Ovary (tissue), 3 donors: ENCODE measurements at regions not wholly inside any gene's neighbourhood (a gene's known extent, or its start where the extent isn't known, plus 50 kb on each side); places are given as distances from the start of the nearest gene placed in this dataset.

Source experiments
- POLR2A ChIP-seq: fragments of 450-650 bp; IDR thresholded peaks from one replicate; pipeline ENCODE4 v1.6.1; 2017; ENCODE audit warnings: antibody characterized with exemption, mild to moderate bottlenecking, moderate library complexity
- TF ChIP-seq, protein P1 (sequence below), 3 donors: fragments of 450-650 bp in 2 of 3; fragments of 200-600 bp in 1 of 3; IDR thresholded peaks; one replicate each; pipeline versions ENCODE4 v1.5.1 to v1.8.0; 2016 to 2022; ENCODE audit warnings: antibody characterized with exemption in 3 of 3, mild to moderate bottlenecking in 1 of 3
- donor health status: DM: no; HTN: no; CAD: no.

DNA sequence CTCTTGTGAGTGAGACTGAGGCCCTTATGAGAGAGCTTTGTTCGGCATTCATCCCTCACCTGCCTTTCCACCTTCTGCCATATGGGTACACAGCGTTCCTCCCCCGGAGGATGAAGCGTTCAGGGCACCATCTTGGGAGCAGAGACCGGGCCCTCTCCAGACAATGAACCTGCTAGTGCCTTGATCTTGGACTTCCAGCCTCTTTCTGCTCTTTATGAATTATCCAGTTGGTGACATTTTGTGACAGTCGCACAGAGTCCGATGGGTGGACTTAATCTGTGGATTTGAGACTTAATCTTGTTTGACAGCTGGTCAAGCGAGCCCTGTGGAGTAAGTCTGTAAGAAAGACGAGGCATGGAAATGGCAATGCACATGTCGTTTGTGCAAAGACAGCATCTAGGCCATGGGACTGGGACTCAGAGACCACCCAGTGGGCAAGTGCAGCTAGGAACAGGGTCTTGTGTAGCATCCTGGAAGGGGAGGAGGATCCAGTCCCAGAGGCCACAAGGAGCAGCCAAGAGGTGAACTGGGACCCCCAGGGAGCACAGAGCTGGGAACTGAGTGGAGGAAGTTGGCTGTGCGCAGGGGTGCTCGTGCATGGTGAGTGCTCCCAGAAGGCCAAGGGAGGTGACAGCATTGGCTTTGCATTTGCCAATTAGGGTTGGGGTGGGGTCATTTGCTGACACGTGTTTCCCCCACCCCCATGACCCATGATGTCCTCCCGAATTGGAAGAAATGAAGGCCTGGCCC lies 69.5 kb upstream of the HDAC4 start:
- TF ChIP-seq, protein P1, sequence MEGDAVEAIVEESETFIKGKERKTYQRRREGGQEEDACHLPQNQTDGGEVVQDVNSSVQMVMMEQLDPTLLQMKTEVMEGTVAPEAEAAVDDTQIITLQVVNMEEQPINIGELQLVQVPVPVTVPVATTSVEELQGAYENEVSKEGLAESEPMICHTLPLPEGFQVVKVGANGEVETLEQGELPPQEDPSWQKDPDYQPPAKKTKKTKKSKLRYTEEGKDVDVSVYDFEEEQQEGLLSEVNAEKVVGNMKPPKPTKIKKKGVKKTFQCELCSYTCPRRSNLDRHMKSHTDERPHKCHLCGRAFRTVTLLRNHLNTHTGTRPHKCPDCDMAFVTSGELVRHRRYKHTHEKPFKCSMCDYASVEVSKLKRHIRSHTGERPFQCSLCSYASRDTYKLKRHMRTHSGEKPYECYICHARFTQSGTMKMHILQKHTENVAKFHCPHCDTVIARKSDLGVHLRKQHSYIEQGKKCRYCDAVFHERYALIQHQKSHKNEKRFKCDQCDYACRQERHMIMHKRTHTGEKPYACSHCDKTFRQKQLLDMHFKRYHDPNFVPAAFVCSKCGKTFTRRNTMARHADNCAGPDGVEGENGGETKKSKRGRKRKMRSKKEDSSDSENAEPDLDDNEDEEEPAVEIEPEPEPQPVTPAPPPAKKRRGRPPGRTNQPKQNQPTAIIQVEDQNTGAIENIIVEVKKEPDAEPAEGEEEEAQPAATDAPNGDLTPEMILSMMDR (IDR thresholded peaks at IDR 0.05): no peak
- TF ChIP-seq POLR2A: no peak
